GM18519 (cell line): ENCODE measurements at regions not wholly inside any gene's neighbourhood (a gene's known extent, or its start where the extent isn't known, plus 50 kb on each side); places are given as distances from the start of the nearest gene placed in this dataset.

Experiments
- ATAC-seq: cut with Tn5 transposase; IDR thresholded peaks from one replicate; pipeline ENCODE4 v1.9.1; 2021; ENCODE audit warnings: mild to moderate bottlenecking, moderate library complexity; ENCODE audit not compliant: unreplicated experiment, low FRiP score

- ATAC-seq = no peak
Measured at GRCh38 chr20:57070296-57070695, 196.1 kb downstream of the BMP7 start.

DNA sequence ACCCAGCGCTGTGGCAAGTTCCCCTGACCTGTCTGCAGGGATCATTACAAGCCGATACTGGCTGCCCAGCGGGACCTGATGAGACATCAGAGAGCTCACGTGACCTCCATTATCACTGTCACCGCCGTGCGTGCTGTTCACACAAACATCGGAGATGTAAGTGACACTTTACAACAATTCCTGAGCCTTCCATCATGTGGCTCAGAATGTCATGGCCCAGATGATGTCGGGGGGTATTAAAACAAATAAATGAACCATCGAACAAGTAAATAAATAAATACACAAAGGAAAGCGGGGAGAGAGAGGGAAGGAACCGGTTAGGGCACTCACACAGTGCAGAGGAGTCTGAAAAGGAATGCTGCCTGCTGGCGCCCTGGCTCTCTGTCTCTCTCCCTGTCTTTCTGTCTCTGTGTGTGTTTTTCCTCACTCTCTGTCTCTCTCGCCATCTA lies 195.1 kb downstream of the BMP7 start:
- ATAC-seq = no peak

DNA sequence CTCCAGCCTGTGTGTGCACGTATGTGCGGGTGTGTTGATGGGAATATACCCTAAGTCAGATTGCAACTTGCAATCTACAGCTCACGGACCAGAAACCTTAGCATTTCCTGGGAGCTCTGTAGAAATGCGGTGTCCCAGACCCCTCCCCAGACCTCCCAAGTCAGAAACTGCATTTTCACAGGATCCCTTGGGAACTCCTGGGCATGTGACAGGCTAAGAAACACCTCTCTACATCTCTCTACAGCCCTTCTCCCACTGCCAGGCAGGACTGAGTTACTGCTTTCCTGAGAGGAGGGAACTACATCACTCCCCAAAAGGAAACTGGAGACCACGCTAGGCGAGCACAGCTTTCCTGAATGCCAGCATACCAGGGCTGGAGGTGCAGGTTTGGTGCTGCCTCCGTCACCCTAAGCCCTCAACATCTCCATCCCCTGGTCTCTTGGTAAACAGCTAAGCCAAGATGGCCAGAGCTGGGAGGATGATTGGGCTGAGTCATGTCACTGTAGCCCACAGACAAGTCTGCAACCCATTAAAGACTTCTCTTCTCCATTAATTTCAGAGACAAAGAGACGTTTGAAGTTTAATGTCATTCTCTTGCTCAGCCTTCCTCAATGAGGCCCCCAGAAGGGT lies 194.4 kb downstream of the BMP7 start:
- no peak for ATAC-seq

DNA sequence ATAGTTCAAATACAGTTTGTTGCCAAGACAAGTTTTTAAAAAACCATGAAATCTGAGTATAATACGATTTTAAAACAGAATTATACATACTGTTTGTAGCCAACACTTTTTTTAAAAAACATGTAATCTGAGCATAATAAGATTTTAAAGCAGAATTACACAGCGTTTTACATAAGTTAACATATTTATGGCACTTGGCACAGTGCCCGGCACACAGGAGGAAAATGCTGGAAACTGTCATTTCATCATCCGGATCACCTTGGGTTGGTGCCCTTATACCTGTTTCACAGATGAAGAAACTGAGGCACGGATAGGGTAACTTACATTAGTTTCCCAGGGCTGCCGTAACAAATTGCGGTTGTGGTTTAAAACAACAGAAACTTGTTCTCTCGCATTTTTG lies 193.0 kb downstream of the BMP7 start:
- no peak for ATAC-seq

- ATAC-seq = no peak
Measured at GRCh38 chr20:57074386-57074785, 192.1 kb downstream of the BMP7 start.

- no peak for ATAC-seq
Measured at GRCh38 chr20:57075181-57075580, 191.3 kb downstream of the BMP7 start.

GRCh38 chr20:57075603-57076002 lies 190.8 kb downstream of the BMP7 start:
- no peak for ATAC-seq

DNA sequence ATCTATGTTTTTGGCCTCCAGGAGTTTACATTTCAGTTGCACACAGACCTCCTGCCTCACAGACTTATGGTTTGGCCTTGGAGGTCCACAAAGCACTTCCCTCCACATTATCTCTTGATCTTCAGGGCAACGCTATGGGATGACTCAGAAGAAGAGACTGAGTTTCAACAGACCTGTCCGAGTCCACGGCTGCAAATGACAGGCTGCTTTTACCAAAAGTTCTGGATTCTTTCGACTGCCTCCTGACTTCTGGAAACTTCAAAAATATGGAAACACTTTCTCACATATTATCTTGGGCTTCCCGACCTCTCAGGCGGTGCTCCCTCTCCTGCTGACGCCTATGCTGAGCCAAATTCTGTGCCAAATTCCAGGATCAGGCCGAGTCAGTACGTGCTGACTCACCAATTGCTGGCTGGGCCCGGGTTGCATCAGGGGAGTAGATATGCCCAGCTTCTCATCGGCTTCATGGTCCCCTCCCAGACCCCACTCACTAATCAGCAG lies 190.2 kb downstream of the BMP7 start:
- no peak for ATAC-seq

DNA sequence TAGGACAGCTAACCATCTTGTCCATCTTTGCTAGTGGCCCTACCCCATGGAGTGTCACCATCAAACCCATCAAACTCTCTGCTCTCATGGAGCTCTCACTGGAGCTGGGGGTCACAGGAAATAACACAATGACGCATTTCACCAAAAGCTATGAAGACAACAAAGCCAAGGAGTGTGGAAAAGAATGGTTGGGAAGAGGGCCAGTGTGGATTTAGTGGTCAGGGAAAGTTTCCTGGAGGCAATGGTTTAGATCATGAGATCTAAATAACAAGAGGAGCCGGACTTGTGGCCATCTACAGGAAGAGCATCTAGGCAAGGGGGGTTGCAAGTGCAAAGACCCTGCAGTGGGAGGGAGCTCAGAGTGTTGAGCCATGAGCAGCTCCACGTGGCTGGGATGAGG lies 189.5 kb downstream of the BMP7 start:
- no peak for ATAC-seq

DNA sequence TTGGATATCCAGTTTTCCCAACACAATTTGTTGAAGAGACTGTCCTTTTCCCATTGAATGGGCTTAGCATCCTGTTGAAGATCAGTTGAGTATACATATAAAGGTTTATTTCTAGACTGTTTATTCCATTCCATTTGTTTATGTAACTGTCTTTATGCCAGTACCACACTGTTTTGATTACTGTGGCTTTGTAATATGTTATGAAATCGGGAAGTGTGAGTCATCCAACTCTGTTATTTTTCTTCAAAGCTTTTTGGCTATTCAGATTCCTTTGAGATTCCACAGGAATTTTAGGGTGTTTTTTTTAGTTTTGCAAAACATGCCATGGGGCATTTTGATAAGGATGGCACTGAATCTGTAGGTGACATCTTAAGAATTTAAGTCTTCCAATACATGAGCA lies 188.3 kb downstream of the BMP7 start:
- ATAC-seq = no peak

DNA sequence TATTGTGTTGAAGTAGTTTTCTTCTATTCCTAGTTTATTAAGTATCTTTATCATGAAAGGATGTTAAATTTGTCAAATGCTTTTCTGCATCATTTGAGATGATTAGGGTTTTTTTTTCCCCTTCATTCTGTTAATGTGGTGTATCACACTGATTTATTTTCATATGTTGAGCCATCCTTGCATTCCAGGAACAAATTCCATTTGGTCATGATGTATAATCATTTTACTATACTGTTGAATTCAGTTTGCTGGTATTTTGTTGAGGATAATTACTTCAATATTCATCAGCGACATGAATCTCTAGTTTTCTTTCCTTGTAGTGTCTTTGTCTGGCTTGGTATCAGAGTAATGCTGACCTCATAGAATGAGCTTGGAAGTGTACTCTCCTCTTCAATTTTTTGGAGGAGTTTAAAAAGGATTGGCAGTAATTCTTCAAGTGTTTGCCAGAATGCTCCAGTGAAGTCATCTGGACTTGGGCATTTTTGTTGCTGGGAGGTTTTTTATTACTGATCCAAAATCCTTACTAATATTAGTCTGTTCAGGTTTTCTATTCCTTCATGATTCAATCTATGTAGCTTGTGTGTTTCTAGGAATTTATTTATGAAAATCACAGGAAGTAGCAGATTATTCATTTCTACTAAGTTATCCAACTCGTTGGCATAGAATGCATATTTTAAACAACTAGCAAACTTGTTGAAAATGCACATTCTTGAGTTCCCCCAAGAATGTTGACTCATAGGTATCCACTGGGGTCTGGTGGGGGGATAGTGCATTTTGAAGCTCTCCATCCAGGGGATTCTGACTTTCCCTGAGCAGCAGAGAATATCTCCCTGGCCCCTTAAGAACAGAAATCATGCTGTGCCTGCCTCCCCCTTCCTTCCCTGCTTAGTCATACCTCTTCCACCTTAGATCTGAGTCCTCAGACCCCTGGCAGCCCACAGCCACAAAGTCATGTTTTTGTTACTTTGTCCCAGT lies 187.1 kb downstream of the BMP7 start:
- ATAC-seq = no peak

DNA sequence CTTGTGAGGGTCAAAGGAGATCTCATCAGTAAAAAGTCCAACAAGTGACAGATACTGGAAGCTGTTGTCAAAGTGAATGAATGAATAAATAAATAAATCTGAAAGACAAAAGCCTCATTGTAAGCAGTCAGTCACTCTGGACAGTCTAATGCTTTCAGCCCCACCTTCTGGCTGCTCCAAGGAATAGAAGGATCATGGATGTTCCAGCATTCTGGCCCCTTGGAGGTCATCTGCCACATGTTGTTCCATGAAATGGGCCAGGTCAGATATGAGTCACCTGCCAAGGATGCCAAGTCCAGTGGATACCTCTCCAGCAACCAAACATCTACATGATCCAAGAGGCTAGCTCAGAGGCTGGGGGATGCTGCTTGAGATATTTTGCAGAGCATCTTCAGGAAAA lies 185.6 kb downstream of the BMP7 start:
- no peak for ATAC-seq

DNA sequence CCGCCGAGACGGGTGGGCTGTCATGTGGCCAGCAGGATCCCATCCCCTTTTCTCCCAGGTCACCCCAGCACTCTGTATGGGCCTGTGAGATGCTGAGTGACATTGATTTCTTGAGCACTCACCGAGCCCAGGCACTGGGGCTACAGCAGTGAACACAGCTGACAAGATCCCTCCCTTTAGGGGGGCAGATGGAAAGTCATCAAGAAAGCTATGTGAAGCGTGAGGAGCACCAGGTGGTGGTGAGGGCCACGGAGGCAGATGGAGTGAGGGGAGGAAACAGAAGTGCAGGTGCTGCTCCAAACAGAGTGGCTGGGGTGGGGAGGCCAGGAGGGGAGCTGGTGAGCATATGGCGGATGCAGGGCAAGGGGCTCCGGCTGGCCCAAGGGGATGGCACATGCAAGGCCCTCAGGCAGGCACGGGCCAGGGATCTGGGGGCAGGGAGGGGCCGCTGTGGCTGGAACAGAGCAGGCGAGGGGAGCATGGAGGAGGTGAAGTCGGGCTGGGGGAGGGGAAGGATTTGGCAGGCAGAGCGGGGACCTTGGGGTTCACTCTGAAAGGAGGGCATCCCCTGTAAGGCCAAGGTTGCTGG lies 184.0 kb downstream of the BMP7 start:
- no peak for ATAC-seq

DNA sequence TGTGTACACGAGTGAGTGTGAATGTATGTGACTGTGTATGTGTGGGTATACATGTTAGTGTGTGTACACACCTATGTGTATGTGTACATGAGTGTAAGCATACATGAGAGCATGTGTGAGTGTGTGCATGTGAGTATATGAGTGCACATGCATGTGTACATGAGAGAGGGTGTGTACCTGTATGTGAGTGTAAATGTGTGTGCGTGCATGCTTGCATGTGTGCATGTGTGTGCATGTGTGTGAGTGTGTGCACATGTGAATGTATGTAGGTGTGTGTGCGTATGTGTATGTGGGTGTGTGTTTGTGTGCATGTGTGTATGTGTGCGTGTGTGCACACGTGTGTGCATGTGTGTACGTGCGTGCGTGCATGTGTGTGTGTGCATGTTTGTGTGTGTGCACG lies 183.4 kb downstream of the BMP7 start:
- no peak for ATAC-seq

DNA sequence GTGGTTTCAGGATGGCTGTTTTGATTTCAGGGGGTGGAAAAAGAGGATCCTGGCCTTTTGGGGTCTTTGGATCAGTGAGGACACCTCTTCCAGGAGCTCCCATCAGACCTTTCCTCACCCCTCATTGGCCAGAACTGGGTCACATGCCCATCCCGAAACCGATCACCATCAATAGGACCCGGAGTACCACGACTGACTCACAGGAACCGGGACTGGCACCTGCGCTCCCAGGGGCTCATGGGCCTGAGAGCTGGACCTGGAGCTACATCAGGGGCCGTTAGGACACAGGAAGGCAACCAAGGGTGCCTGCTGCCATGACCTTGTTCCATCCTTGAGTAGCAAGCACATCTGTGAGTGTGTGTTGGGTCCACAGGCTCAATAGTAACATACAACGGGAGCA lies 180.4 kb downstream of the BMP7 start:
- no peak for ATAC-seq

GRCh38 chr20:57087102-57087501 lies 179.3 kb downstream of the BMP7 start:
- no peak for ATAC-seq

DNA sequence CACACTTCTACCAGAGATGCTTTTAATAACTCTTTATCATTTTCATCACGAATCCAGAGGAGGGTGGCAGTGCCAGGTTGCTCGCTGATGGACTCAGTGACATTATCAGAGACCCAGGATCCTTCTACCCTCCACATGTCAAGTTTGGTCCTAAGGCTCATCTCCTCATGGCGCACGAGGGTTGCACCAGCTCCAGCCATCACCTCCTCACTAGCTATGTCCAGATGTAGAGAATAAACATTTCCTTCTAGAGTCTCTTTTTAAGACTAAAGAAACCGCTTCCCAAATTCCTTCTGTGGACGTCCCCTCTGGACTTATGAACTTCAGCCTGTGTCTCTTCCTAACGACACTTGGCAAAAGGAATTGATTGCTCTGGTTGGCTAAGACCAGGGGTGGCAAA lies 178.7 kb downstream of the BMP7 start:
- no peak for ATAC-seq

DNA sequence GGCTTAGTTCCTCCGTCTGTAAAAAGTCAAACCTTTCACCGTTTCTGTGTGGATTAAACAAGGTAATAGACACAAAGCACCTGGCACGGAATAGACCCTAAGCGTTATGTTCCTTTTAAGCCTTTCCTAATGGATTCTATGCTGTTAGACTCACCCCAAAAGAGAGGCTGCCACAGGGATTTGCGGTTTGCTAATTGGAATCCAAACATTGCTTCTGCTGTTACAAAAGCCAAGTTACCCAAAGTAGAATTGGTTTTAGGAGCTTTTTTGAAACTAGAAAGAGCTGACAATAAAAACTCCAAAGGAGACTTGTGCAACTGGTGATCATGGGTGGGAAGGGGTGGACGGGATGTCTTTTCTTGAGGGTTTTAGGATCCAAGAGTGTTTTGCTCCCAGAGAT lies 178.0 kb downstream of the BMP7 start:
- ATAC-seq = no peak

DNA sequence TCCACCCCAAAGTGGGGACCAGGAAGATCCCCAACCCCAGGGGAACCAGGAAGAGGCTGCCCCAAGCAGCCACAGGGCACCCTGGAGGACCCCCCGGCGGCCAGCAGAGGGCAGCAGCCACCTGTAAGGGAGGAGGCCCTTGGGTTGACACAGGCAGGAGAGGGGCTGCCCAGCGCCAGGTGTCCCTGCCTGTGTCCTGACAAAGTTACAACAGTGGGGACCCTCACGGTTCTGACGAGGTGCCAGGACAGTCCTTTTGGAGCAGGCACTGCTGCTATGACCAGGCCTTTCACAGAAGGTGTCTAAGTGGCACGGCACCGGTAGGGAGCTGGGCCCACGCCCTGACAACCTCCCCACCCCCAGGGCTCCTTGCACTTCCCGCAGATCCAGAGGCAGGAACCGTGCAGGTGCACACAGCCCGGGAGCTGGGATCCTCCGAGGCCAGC lies 176.7 kb downstream of the BMP7 start:
- ATAC-seq = no peak

DNA sequence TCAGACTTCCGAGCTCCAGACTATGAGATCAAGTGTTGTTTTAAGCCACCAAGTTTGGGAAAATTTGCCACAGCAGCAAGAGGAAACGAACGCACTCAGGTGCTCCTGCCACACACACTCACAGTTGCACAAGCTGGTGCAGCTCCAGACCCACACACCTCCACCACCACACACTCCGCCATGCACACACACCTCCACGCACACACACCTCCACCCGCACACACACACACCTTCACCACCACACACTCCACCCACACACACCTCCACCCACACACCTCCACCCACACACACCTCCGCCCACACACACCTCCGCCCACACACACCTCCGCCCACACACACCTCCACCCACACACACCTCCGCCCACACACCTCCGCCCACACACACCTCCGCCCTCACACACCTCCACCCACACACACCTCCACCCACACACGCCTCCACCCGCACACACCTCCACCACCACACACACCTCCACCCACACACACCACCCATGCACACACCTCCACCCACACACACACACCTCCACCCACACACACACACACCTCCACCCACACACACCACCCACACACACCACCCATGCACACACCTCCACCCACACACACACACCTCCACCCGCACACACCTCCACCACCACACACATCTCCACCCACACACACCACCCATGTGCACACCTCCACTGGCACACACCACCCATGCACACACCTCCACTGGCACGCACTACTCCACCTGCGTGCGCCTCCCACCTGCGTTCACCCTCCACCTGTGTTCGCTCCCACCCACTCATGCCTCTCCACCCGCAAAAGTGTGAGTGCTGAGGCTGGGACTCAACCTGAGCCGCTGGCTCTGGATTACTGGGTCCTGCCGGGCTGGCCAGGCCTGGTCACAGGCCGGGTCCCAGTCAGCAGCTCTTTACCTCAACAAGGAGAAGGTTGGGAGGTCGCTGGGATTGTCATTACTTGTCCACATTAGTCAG lies 175.6 kb downstream of the BMP7 start:
- ATAC-seq = no peak
